LNCAP (cell line): ENCODE measurements at regions not wholly inside any gene's neighbourhood (a gene's known extent, or its start where the extent isn't known, plus 50 kb on each side); places are given as distances from the start of the nearest gene placed in this dataset.

ENCODE experiments used
- CTCF ChIP-seq: fragments of 450-650 bp; IDR thresholded peaks from 2 replicates; pipeline ENCODE4 v1.5.1; 2017; ENCODE audit warnings: mild to moderate bottlenecking

- no peak for TF ChIP-seq CTCF
Measured at GRCh38 chr12:87259391-87259790, 769.8 kb downstream of the C12orf50 start.

- TF ChIP-seq CTCF = no peak
Measured at GRCh38 chr12:87254381-87255030, 774.7 kb downstream of the C12orf50 start.

GRCh38 chr12:87253157-87253556 is 776.0 kb downstream of the C12orf50 start:
- TF ChIP-seq CTCF = no peak

GRCh38 chr12:87246726-87247125 is 782.5 kb downstream of the C12orf50 start:
- no peak for TF ChIP-seq CTCF

- no peak for TF ChIP-seq CTCF
Measured at GRCh38 chr12:87238466-87238865, 790.7 kb downstream of the C12orf50 start.

- no peak for TF ChIP-seq CTCF
Measured at GRCh38 chr12:87234898-87235297, 794.3 kb downstream of the C12orf50 start.

GRCh38 chr12:87233671-87234070 is 795.5 kb downstream of the C12orf50 start:
- TF ChIP-seq CTCF = no peak

GRCh38 chr12:87231818-87232217 is 797.4 kb downstream of the C12orf50 start:
- TF ChIP-seq CTCF = no peak
